GM12878 (cell line): ENCODE measurements at regions not wholly inside any gene's neighbourhood (a gene's known extent, or its start where the extent isn't known, plus 50 kb on each side); places are given as distances from the start of the nearest gene placed in this dataset.

Experiments used
- ATAC-seq: fragments of 200-7000 bp; cut with Tn5 transposase; 3 replicates; pipeline ENCODE4 v1.9.1; 2020; ENCODE audit warnings: mild to moderate bottlenecking, moderate library complexity
- BruUV-seq: library from RNA; stranded (reverse); fragments of 400-500 nt; replicated peaks from 2 replicates; lab custom pipeline; 2021; lab: Mats Ljungman, UMichigan
- CTCF ChIA-PET: fragments of 300-600 bp; sonication (Branson Sonifier 250); formaldehyde crosslinking; extraction: SDS; loops from one replicate; lab custom pipeline; 2021; ENCODE audit warnings: inconsistent platforms; lab: Yijun Ruan, JAX
- POLR2A ChIA-PET: fragments of 350-600 bp; formaldehyde crosslinking; extraction: SDS; loops from one replicate; lab custom pipeline; 2021; ENCODE audit warnings: inconsistent platforms; lab: Charles Lee
- RAD21 ChIA-PET: fragments of 300-600 bp; sonication (Branson Sonifier 250); formaldehyde crosslinking; loops from one replicate; lab custom pipeline; 2023; ENCODE audit warnings: antibody characterized with exemption; ENCODE audit not compliant: unreplicated experiment; lab: Charles Lee
- SMC1A ChIA-PET: fragments of 300-600 bp; sonication (Branson Sonifier 250); formaldehyde crosslinking; loops from one replicate; lab custom pipeline; 2023; ENCODE audit not compliant: unreplicated experiment, uncharacterized antibody; lab: Charles Lee
- DNase-seq: peaks from one replicate; pipeline ENCODE4 v3.0.0-alpha.2; 2011; ENCODE audit warnings: low read depth, low spot score
- FAIRE-seq: peaks from 3 replicates; lab custom pipeline; 2011; peaks lifted over from hg19 to GRCh38; lab: Jason Lieb, UNC
- H2AFZ ChIP-seq: 2 replicates; pipeline ENCODE4 v1.6.0; 2011; ENCODE audit warnings: low read depth, low read length, control low read depth; ENCODE audit not compliant: control insufficient read depth
- H3K27ac ChIP-seq: 2 replicates; pipeline ENCODE4 v1.5.1; 2011; ENCODE audit warnings: control low read depth; ENCODE audit not compliant: control insufficient read depth, insufficient read depth
- H3K27me3 ChIP-seq, 2 experiments: replicated peaks in 1 of 2; 2 replicates each; pipeline versions ENCODE4 v1.6.0 to v1.6.1; 2011; ENCODE audit warnings: low read length in 1 of 2; ENCODE audit not compliant: control insufficient read depth in 2 of 2, insufficient read depth in 2 of 2
- H3K36me3 ChIP-seq, 2 experiments: 2 replicates each; pipeline ENCODE4 v1.5.1; 2011; ENCODE audit warnings: low read length in 1 of 2; ENCODE audit not compliant: control insufficient read depth in 2 of 2, insufficient read depth in 2 of 2
- H3K4me1 ChIP-seq: 2 replicates; pipeline ENCODE4 v1.6.1; 2011; ENCODE audit warnings: mild to moderate bottlenecking, low read length, moderate library complexity, mixed read lengths; ENCODE audit not compliant: control insufficient read depth, insufficient read depth
- H3K4me2 ChIP-seq: 2 replicates; pipeline ENCODE4 v1.6.0; 2011; ENCODE audit warnings: control low read depth; ENCODE audit not compliant: control insufficient read depth, insufficient read depth
- H3K4me3 ChIP-seq: fragments of 200-600 bp; sonication (generic); 2 replicates; pipeline ENCODE4 v1.5.1; 2016
- H3K79me2 ChIP-seq: 2 replicates; pipeline ENCODE4 v1.6.0; 2011; ENCODE audit warnings: low read length; ENCODE audit not compliant: control insufficient read depth, insufficient read depth
- H3K9ac ChIP-seq: 2 replicates; pipeline ENCODE4 v1.8.0; 2011; ENCODE audit warnings: low read length, control low read depth, mixed read lengths; ENCODE audit not compliant: control insufficient read depth, insufficient read depth
- H3K9me3 ChIP-seq: replicated peaks from 3 replicates; pipeline ENCODE4 v1.5.1; 2011; ENCODE audit warnings: mild to moderate bottlenecking, low read length; ENCODE audit not compliant: control insufficient read depth, insufficient read depth
- H4K20me1 ChIP-seq: 2 replicates; pipeline ENCODE4 v1.6.0; 2011; ENCODE audit not compliant: control insufficient read depth, insufficient read depth
- HDGF ChIP-seq: fragments of 450-650 bp; IDR thresholded peaks from 2 replicates; pipeline ENCODE4 v1.6.1; 2016; ENCODE audit warnings: antibody characterized with exemption
- KAT2A ChIP-seq: conservative IDR thresholded peaks from 2 replicates; pipeline ENCODE4 v1.6.1; 2011; ENCODE audit warnings: low read depth, low read length; ENCODE audit not compliant: control insufficient read depth
- SMARCA5 ChIP-seq: fragments of 450-650 bp; IDR thresholded peaks from 2 replicates; pipeline ENCODE4 v1.6.1; 2017; ENCODE audit warnings: mild to moderate bottlenecking
- STAT3 ChIP-seq: IDR thresholded peaks from 2 replicates; pipeline ENCODE4 v1.6.1; 2011; ENCODE audit warnings: low read depth, low read length, improper control_type of control experiment
- ZSCAN29 ChIP-seq: fragments of 450-650 bp; IDR thresholded peaks from 2 replicates; pipeline ENCODE4 v1.6.1; 2017; ENCODE audit warnings: mild to moderate bottlenecking, moderate library complexity
- WGBS: methylation state at CpG from one replicate; pipeline ENCODE4 v1.1.6; 2016; ENCODE audit warnings: low lambda C conversion rate; ENCODE audit not compliant: insufficient replicate concordance, insufficient coverage; ENCODE audit errors: missing lambda C conversion rate; 5-methylcytosine and 5-hydroxymethylcytosine counted together
- in situ Hi-C: fragments of 300-500 bp; cut with MboI; formaldehyde crosslinking; loops from 9 replicates; pipeline ENCODE4 v1.14.3; 2018; ENCODE audit warnings: mixed read lengths
- intact Hi-C: fragments of 100-400 bp; cut with micrococcal nuclease; formaldehyde crosslinking; loops from one replicate; pipeline ENCODE4 v1.14.2; 2022; ENCODE audit not compliant: unreplicated experiment
- TF ChIP-seq, protein P1 (sequence below): fragments of 450-650 bp; IDR thresholded peaks from 2 replicates; pipeline ENCODE4 v1.6.1; 2018; ENCODE audit warnings: mild to moderate bottlenecking, low read depth, moderate library complexity; ENCODE audit not compliant: partially characterized antibody

DNA sequence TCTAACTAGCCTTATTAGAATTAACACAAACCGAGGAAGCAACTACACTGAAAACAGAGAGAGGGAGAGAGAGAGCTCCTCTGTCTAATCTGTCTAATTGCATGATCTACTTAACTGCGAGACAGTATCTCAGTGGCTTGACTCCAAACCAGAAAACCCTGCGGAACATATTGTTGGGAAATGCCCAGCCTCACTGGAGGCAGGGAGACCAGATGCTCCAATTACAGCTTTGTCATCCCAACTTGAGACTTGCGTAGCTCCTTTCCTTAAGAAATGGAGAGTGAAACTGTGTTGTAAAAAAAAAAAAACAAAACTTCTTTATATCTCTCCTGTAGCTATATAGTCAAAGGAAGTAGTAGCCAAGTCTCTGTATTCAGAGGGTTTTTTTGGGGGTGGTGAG, 52.0 kb upstream of the ZNRF2 start:
- Histone ChIP-seq H3K36me3 (no peaks in the 10 kb centered on the region), H4K20me1 (no peaks in the 10 kb centered on the region), H3K4me3 (no peak overlapping the region), H2AFZ (no peak overlapping the region), H3K27me3 (no peaks in the 10 kb centered on the region)
- intact Hi-C loops, result no loop called here
- CTCF ChIA-PET, result interaction anchor here (0.6 to 1.3 kb wide), 2 partner anchors 17 to 44 kb away, joined by 3 to 4 read pairs; no protein-coding TSS in a partner anchor
- SMC1A ChIA-PET, result interaction anchor here (1.3 kb wide), 1 partner anchor 44 kb away, joined by 6 read pairs; no protein-coding TSS in a partner anchor
- ATAC-seq, result no peak
- no peak for DNase-seq
- POLR2A ChIA-PET, result interaction anchor here (0.6 kb wide), 2 partner anchors 58 to 198 kb away, joined by 3 read pairs; no protein-coding TSS in a partner anchor
- TF ChIP-seq, protein P1, sequence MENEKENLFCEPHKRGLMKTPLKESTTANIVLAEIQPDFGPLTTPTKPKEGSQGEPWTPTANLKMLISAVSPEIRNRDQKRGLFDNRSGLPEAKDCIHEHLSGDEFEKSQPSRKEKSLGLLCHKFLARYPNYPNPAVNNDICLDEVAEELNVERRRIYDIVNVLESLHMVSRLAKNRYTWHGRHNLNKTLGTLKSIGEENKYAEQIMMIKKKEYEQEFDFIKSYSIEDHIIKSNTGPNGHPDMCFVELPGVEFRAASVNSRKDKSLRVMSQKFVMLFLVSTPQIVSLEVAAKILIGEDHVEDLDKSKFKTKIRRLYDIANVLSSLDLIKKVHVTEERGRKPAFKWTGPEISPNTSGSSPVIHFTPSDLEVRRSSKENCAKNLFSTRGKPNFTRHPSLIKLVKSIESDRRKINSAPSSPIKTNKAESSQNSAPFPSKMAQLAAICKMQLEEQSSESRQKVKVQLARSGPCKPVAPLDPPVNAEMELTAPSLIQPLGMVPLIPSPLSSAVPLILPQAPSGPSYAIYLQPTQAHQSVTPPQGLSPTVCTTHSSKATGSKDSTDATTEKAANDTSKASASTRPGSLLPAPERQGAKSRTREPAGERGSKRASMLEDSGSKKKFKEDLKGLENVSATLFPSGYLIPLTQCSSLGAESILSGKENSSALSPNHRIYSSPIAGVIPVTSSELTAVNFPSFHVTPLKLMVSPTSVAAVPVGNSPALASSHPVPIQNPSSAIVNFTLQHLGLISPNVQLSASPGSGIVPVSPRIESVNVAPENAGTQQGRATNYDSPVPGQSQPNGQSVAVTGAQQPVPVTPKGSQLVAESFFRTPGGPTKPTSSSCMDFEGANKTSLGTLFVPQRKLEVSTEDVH, result no peak
- TF ChIP-seq HDGF (no peak), KAT2A (no peak), ZSCAN29 (no peak), STAT3 (no peak), SMARCA5 (no peak)
- TF ChIP-seq, all 136 proteins: peak for 0
- no peak overlapping the region for H3K4me2 ChIP-seq
- no peak overlapping the region for H3K27ac ChIP-seq
- peaks cover 5% of the 10 kb centered on the region; the same call in 1 of the 2 replicates for H3K4me1 ChIP-seq
- WGBS, result 83% methylated on average over 4 of the region's 4 CpGs
- FAIRE-seq, result no peak
- RAD21 ChIA-PET, result interaction anchor here (0.6 kb wide), 1 partner anchor 159 kb away, joined by 3 read pairs; no protein-coding TSS in a partner anchor
- in situ Hi-C loops, result no loop called here
- no peak overlapping the region for H3K9ac ChIP-seq
- H3K79me2 ChIP-seq, result no peaks in the 10 kb centered on the region
- no TSS peak for BruUV-seq
- H3K9me3 ChIP-seq, result no peaks in the 10 kb centered on the region; the same call in 2 of the 3 replicates
